ENCODE measurements at regions not wholly inside any gene's neighbourhood (a gene's known extent, or its start where the extent isn't known, plus 50 kb on each side); places are given as distances from the start of the nearest gene placed in this dataset.

- no peak overlapping the region for H3K27ac ChIP-seq (ENCODE audit: extremely low read depth, low read depth, low read length)
- H3K4me1 ChIP-seq (ENCODE audit: control insufficient read depth, insufficient read depth, low read length): no peaks in the 10 kb centered on the region
- no peak for TF ChIP-seq ZNF558 (tag by site-specific recombination; IDR thresholded peaks at IDR 0.05)
- no peak for TF ChIP-seq KLF8 (tag by site-specific recombination; IDR thresholded peaks at IDR 0.05)
- TF ChIP-seq GLI2 (tag by site-specific recombination; IDR thresholded peaks at IDR 0.05; ENCODE audit: borderline replicate concordance, low read depth): no peak
- no peak for TF ChIP-seq ZNF24 (tag by site-specific recombination; IDR thresholded peaks at IDR 0.05)
- no peak for TF ChIP-seq ZNF404 (tag by site-specific recombination; IDR thresholded peaks at IDR 0.05)
- no peak for TF ChIP-seq ZNF426 (tag by site-specific recombination; IDR thresholded peaks at IDR 0.05)
- TF ChIP-seq ZNF148 (tag by site-specific recombination; IDR thresholded peaks at IDR 0.05; ENCODE audit: borderline replicate concordance): no peak
- TF ChIP-seq ZNF510 (tag by site-specific recombination; IDR thresholded peaks at IDR 0.05; ENCODE audit: insufficient replicate concordance): no peak
- TF ChIP-seq ZFP37 (tag by site-specific recombination; IDR thresholded peaks at IDR 0.05): no peak
- TF ChIP-seq ZNF600 (tag by site-specific recombination; IDR thresholded peaks at IDR 0.05): no peak
- TF ChIP-seq ZFHX2 (tag by site-specific recombination; conservative IDR thresholded peaks at IDR 0.05): no peak
- TF ChIP-seq PRDM4 (tag by site-specific recombination; IDR thresholded peaks at IDR 0.05): no peak
- no peak for TF ChIP-seq ZNF121 (tag by site-specific recombination; IDR thresholded peaks at IDR 0.05)
- no peak for TF ChIP-seq ZBTB10 (tag by site-specific recombination; IDR thresholded peaks at IDR 0.05)
- no peak for TF ChIP-seq ZNF530 (tag by site-specific recombination; IDR thresholded peaks at IDR 0.05; ENCODE audit: low read depth)
- TF ChIP-seq ZNF341 (tag by site-specific recombination; IDR thresholded peaks at IDR 0.05; ENCODE audit: low read depth): no peak
- TF ChIP-seq ZNF48 (tag by site-specific recombination; IDR thresholded peaks at IDR 0.05): no peak
- H3K36me3 ChIP-seq (ENCODE audit: control insufficient read depth in 2 of 2, insufficient read depth in 1 of 2, low read length in 2 of 2): no peaks in the 10 kb centered on the region
- ChIA-PET CTCF (no interaction called here), POLR2A (no interaction called here)
- no peaks in the 10 kb centered on the region for H3K9me3 ChIP-seq (ENCODE audit: control insufficient read depth, insufficient read depth, low read depth, low read length)
- no peak overlapping the region for H3K4me3 ChIP-seq (ENCODE audit: low read depth, low read length)
Measured at GRCh38 chr14:49396801-49397200, 189.4 kb downstream of the RPS29 start.

- CTCF ChIA-PET: no interaction called here
Measured at GRCh38 chr14:49381778-49382177, 204.4 kb downstream of the RPS29 start.

More at GRCh38 chr14:49381778-49382177, 204.4 kb downstream of the RPS29 start:
- Histone ChIP-seq H3K27ac (ENCODE audit: extremely low read depth, low read depth, low read length) (no peak overlapping the region), H3K9me3 (ENCODE audit: control insufficient read depth, insufficient read depth, low read depth, low read length) (no peaks in the 10 kb centered on the region), H3K4me3 (ENCODE audit: low read depth, low read length) (no peak overlapping the region), H3K36me3 (ENCODE audit: control insufficient read depth in 2 of 2, insufficient read depth in 1 of 2, low read length in 2 of 2) (no peaks in the 10 kb centered on the region), H3K4me1 (ENCODE audit: control insufficient read depth, insufficient read depth, low read length) (no peaks in the 10 kb centered on the region)
- TF ChIP-seq ZNF10 (tag by site-specific recombination; IDR thresholded peaks at IDR 0.05) (no peak), ZNF148 (tag by site-specific recombination; IDR thresholded peaks at IDR 0.05; ENCODE audit: borderline replicate concordance) (no peak), ZNF121 (tag by site-specific recombination; IDR thresholded peaks at IDR 0.05) (no peak), ZXDB (tag by site-specific recombination; IDR thresholded peaks at IDR 0.05) (no peak), ZFP37 (tag by site-specific recombination; IDR thresholded peaks at IDR 0.05) (no peak), ZEB2 (tag by site-specific recombination; IDR thresholded peaks at IDR 0.05) (no peak), ZNF621 (tag by site-specific recombination; IDR thresholded peaks at IDR 0.05) (no peak)
- POLR2A ChIA-PET: no interaction called here
